ENCODE measurements at regions not wholly inside any gene's neighbourhood (a gene's known extent, or its start where the extent isn't known, plus 50 kb on each side); places are given as distances from the start of the nearest gene placed in this dataset.

DNA sequence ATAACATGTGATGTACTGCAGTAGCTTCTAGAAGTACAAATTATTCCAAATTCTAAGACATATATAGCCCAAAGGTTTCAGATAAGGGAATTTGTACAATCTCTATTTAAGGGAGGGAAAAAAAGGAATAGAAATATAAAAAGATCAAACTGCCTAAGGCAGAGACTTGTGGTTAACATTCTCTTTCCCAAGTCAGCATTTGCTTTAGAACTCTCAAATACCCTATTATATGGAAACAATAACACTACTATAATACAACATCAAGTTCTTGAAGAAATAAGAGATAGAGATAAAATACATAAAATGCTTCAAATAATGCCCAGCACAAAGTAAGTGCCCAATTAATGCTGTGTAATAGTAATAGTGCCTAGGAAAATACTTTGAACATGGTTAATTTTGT is 123.1 kb downstream of the CRPPA start:
- no peak for TF ChIP-seq POLR2A (IDR thresholded peaks at IDR 0.05)
- no peak for TF ChIP-seq POLR2AphosphoS5 (IDR thresholded peaks at IDR 0.05)
